RCC 7860 (cell line): ENCODE measurements at regions not wholly inside any gene's neighbourhood (a gene's known extent, or its start where the extent isn't known, plus 50 kb on each side); places are given as distances from the start of the nearest gene placed in this dataset.
"Not testable (repeated sequence)": the region's sequence is repeated elsewhere in the genome, so short reads cannot be mapped to it uniquely, and the experiment has no call there.

Experiments
- DNase-seq: peaks from one replicate; pipeline ENCODE4 v3.0.0-alpha.2; 2015; ENCODE audit warnings: low spot score
- FAIRE-seq: peaks from 2 replicates; lab custom pipeline; 2012; peaks lifted over from hg19 to GRCh38; lab: Jason Lieb, UNC

DNA sequence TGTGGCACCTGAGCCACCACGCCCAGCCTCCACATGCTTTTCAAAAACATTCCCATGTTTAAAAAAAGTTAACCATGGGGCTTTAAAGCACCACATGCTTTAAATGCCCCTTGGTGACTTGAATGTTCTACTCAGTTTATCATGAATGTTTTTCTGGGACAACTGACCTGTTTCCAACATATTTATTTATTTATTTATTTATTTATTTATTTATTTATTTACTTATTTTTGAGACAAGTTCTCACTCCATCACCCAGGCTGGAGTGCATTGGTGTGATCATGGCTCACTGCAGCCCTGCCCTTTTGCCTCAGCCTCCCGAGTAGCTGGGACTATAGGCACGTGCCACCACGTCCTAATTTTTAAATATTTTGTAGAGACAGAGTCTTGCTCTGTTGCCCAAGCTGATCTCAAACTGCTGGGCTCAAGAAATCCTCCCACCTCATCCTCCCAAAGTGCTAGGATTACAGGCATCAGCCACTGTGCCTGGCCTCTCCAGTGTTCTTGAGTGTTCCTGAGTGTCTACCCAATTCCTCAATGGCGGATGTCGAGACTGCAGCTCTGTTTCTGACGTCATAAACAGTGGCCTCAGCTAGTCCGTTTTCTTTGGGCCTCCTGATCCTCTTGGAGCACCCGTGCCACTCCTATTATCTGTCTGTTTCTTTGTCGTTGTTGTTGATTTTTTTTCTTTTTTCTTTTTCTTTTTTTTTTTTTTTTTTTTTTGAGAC, 185.7 kb upstream of the TP53TG3 start:
- not testable (repeated sequence) for FAIRE-seq, DNase-seq

DNA sequence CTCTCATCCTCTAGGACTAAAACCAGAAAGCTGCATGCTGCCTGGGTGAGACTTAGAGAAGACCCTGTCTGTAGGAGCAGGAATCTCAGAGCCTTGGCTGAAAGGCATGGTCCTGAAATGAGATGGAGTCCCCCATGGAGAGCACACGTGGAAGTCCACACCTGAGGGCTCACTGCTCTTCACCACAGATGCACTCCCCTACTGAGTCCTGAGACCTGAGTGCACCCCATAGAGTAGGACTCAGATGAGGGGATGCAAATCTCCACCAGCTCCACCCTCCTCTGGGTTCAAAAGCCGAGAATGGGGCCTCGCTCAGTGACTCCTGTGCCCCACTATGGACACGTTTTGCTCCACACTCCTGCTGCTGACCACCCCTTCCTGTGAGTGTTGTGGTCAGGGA, 171.4 kb upstream of the TP53TG3 start:
- FAIRE-seq, DNase-seq: not testable (repeated sequence)

DNA sequence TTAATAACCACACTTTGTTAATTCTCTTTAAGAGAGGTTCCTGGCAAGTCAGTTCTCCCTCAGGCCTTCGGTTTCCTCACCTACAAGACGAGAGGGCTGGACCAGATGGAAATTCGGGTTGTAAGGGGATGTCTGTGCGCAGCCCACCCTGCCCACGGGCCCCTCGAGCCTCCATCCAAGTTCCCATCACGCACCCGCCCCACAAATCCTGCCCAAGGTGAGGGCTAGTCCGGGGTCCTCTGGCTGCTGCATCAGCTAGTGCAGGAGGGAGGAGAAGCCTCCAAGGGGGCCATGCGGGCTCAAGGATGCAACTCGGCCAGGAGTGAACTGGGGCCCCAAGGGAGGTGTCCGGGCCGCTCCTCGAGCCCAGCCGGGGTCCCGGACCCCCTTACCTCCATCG, 169.6 kb upstream of the TP53TG3 start:
- FAIRE-seq, DNase-seq: not testable (repeated sequence)

DNA sequence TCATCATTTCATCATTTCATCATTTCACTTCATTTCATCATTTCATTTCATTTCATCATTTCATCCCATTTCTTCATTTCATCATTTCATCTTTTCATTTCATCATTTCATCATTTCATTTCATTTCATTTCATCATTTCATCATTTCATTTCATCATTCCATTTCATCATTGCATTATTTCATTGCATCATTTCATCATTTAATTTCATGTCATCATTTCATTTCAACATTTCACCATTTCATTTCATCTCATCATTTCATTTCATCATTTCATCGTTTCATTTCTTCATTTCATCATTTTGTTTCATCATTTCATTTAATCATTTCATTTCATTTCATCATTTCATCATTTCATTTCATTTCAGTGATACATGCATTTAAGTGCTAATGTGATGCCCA, 166.9 kb upstream of the TP53TG3 start:
- not testable (repeated sequence) for DNase-seq, FAIRE-seq

DNA sequence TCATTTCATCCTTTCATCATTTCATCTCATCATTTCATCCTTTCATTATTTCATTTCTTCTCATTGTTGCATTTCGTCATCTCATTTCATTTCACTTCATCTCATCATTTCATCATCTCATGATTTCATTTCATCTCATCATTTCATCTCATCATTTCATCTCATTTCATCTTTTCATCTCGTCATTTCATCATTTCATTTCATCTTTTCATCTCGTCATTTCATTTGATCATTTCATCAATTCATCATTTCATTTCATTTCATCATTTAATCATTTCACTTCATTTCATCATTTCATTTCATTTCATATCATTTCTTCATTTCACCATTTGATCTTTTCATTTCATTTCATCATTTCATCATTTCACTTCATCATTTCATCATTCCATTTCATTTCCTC, 131.3 kb upstream of the TP53TG3 start:
- not testable (repeated sequence) for DNase-seq, FAIRE-seq

DNA sequence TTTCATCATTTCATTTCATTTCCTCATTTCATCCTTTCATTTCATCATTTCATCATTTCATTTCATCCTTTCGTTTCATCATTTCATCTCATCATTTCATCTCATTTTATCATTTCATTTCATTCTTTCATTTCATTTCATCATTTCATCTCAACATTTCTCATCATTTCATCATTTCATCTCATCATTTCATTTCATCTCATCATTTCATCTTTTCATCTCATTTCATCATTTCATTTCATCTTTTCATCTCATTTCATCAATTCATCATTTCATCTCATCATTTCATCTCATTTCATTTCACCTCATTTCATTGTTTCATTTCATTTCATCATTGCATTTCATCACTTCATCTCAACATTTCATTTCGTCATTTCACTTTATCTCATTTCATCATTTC, 129.7 kb upstream of the TP53TG3 start:
- not testable (repeated sequence) for FAIRE-seq

More for the DNA sequence above, 129.7 kb upstream of the TP53TG3 start:
- DNase-seq = not testable (repeated sequence)
